HG03095 (cell line): ENCODE measurements at regions not wholly inside any gene's neighbourhood (a gene's known extent, or its start where the extent isn't known, plus 50 kb on each side); places are given as distances from the start of the nearest gene placed in this dataset.

ENCODE experiments used
- ATAC-seq: cut with Tn5 transposase; IDR thresholded peaks from one replicate; pipeline ENCODE4 v1.9.1; 2021; ENCODE audit warnings: moderate library complexity; ENCODE audit not compliant: unreplicated experiment

DNA sequence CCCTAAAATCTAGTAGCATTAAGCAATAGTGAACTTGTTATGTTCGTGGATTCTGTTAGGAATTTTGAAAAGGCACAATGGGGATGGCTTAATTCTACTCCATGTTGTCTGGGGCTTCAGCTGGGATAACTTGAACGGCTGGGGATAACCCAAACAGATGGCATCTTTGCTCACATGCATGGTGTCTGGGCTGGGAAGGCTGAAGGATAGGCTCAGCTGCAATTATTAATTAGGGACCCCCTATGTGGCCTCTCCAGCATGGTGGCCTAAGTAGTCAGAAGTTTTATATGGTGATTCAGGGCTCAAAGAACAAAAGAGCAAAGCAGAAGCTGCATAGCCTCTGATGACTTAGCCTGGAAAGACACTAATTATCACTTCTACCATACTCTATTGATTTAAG is 551.1 kb downstream of the PSAT1 start:
- no peak for ATAC-seq

- no peak for ATAC-seq
Measured at GRCh38 chr9:78856144-78856543, 559.2 kb downstream of the PSAT1 start.

GRCh38 chr9:78856781-78857180 is 559.9 kb downstream of the PSAT1 start:
- ATAC-seq = no peak

DNA sequence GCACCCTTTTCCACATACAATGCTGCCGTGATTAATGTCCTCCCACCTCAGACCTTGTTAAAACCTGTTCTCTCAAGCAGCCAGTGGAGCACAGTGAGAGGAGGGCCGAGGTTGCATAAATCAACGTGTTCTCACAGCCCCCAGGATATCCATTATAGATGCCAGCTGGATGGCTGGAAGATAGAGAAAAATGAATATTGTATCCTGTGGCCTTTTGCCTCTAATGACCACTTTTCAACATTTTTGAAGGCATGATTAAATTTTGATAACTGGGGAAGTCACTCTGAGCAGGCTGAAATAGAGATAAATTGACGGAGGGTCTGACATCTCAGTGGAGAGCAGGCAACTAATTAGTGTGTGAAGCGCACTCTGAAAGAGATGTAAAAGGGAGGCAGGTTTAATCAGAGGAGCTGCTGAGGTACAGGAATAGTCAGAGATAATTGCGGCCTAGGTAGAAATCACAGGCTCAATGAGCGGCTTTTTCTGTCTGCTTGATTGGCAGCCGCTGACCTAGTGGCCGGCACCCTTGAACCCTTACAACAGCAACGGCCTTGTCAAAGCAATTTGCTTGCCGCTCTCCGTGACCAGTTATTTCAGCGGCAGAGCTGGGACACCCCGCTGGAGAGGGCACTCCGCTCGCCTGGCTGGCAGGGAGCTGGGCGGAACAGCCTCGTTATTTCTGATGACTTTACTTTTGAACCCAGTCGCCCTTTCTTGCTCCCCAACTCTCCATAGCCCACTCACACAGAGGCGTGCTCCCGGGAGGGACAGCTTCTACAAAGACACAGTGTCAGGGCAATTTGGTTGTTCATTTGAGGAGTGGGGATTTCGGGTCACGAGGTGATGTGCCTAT is 560.7 kb downstream of the PSAT1 start:
- no peak for ATAC-seq

- no peak for ATAC-seq
Measured at GRCh38 chr9:78858266-78858665, 561.3 kb downstream of the PSAT1 start.

DNA sequence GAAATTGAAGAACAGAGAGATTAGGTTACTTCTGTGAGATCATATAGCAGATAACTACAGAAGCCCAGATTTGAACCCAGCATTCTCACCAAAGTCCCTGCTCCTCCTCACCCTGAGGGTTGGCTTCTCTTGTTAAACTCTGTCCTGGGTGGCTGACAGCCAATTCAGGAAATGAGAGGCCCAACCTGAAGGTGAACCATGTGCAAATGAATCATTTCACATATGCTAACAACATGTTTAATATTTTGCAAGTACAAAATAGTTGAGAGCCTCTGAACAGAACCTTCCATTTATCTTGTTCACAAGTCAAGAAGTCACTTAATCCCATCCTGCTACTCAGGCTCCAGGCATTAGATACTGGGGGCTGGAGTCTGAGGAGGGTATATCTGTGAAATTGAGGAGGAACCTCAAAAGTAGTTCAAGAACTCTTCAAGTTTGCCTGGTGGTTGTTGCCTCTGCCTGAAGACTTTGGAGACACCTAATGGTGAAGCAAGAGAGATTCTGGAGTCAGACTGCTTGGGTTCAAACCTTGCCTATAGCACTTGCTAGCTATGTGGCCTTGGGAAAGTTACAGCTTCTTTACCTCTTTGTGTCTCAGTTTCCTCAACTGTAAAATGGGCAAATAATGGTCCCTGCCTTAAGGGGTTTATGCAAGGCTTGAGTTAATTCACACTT is 564.0 kb downstream of the PSAT1 start:
- no peak for ATAC-seq

DNA sequence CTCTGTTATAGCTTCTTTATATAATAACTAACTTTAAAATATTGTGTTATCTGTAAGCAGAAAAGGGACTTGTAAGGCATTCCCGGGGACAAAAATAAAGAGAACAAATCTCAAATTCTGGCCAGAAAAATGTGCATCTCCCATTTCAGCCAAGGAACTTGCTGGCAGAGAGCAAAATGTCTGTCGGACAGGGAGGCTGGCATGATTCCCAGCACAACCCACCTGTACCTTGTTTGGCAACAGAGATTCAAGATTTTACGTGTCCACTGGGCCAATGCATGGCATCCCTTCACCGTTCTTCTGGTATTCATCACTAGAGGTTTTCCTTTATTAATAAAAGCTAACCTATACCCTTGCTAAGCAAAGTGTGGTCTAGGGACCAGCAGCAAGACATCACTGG is 566.6 kb downstream of the PSAT1 start:
- ATAC-seq = no peak

DNA sequence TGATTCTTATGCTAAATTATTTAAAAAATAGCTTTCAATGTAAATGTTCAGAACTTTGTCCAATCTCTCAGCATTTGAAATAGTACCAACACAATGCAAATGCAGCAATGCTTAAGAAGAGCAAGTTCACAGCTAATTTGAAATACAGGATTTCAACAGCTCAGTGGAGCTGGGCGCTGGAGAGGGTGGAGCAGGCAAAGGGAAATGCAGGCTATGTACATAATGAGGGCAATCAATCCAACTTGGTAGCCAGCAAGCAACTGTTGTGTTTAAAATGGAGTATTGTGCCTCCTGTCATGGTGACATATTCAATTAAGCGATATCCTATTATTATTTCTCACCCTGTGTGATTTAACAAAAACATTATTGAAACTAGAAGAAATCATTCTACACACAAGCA is 568.8 kb downstream of the PSAT1 start:
- no peak for ATAC-seq

GRCh38 chr9:78866207-78867132 is 569.5 kb downstream of the PSAT1 start:
- no peak for ATAC-seq

DNA sequence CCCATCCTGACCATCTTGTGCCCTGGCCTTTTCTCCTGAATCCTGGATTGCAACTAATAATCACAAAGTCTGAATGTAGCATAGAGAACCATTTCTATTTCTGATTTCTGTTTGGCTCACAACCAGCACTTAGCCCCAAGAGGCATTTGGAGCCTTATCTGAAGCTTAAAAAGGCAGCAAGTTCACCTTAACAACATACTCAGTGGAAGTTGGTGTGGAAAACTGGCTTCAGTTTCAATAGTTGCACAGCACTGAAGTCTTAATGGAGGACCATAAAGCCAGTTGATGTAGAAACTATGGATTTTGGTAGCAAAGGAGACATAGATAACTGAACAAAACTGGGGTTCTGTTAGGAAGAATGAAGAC is 574.1 kb downstream of the PSAT1 start:
- no peak for ATAC-seq

GRCh38 chr9:78871452-78872331 is 574.8 kb downstream of the PSAT1 start:
- no peak for ATAC-seq

- no peak for ATAC-seq
Measured at GRCh38 chr9:78874061-78874460, 577.1 kb downstream of the PSAT1 start.

DNA sequence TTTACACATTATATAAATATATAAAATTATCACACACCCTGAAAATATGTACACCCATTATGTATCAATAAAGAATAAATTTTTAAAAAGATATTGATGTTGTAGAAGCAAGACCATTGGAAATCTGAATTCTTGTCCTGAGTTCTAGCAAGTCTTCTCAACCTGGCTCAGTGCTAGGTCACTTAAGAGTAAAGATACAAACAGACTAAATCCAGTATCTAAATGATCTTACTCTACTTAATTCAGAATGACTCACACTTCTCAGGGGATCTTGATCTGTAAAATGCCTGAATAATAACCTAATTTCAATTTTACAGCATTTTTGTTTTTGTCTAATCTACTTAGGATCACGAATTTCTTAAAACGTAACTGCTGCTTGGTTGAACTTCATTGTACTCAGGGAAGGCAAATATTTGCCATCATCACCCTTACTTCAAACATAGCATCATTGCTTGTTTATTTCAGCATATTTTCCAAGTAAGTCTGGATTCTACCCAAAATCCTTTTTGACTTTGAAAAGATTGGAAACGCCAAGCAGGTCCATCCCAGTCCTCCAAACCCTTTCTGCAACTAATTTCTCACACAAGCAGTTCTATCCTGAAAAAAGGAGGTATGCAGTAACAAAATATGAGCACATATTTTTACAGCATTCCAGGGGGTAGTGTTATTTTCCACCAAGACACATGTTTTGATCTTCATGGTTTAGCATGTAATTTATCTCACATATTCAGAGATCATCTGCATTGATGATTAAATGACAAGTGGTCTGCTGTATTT is 582.6 kb downstream of the PSAT1 start:
- no peak for ATAC-seq

GRCh38 chr9:78881295-78881694 is 584.4 kb downstream of the PSAT1 start:
- no peak for ATAC-seq

GRCh38 chr9:78882481-78882880 is 585.6 kb downstream of the PSAT1 start:
- no peak for ATAC-seq

DNA sequence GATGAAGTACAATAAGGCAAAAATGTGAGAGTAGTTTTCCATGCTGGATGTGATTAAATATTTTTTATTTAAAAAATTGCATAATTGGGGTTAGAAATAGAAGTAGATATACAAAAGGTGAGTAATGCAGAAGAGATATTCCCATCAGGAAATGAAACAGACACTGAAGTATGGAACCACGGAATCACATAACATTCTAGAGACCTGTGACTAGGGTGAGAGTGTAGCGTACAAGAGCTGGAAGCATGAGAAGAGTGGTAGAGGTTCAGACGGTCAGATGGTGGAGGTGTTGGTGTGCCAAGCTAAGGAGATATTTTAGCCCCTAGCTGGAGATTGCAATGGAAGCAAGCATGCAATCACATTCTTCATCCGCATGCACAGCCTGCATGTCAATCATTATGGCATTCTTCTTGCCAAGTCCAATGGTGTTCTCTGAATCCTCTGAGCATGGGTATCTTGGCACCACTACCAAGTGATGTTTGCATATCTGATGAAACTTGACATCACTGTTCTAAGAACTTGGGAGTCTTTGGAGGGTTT is 587.8 kb downstream of the PSAT1 start:
- no peak for ATAC-seq

DNA sequence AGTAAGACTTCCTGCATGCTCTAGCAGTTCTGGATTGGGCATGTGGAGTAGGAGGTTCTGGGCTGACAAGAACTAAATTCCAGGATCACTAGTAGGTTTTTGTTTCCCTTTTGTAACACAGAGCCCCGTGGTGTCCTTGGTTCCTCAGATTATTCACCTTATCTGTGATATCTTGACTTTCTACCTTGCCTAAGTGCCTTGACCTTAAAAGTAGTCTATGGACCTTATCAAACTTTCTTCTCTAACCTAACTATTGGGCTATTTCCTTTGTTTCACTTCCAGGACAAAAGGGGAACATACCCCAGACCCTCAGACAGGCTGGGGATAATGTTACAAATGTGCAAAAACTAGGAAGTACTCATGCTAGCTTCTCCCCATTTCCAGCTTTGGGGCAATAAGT is 595.3 kb downstream of the PSAT1 start:
- no peak for ATAC-seq

- no peak for ATAC-seq
Measured at GRCh38 chr9:78892769-78893168, 595.8 kb downstream of the PSAT1 start.

DNA sequence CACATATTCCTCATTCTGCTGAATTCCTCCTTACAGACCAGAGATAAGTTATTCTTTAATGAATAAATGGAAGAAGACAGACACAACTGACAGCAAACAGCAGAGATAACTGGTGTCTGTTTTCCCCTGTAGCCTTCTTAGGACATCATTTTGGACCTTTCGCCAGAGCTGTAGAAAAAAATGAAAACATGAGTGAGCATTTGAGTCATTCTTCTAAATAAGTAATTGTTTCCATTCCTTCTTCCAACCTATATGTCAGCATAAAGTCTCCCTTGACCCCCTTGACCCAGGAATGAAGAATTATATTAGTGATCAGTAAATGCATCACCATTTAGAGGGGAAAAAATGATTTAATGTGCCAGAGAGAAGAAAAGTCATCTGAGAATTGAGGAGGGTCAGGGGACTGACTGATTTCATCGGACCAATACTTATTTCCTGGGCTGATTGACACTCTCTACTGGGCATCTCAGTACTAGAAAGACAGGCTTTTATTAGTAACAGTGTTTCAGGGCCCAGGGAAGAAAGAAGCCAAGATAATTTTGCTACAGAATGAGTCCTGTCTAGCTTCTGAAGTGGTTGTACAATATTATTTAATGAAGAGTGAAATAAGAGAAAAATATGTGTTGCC is 597.0 kb downstream of the PSAT1 start:
- no peak for ATAC-seq
